HG03571 (cell line): ENCODE measurements at regions not wholly inside any gene's neighbourhood (a gene's known extent, or its start where the extent isn't known, plus 50 kb on each side); places are given as distances from the start of the nearest gene placed in this dataset.

Source experiments
- ATAC-seq: cut with Tn5 transposase; IDR thresholded peaks from one replicate; pipeline ENCODE4 v1.9.1; 2021; ENCODE audit not compliant: unreplicated experiment

DNA sequence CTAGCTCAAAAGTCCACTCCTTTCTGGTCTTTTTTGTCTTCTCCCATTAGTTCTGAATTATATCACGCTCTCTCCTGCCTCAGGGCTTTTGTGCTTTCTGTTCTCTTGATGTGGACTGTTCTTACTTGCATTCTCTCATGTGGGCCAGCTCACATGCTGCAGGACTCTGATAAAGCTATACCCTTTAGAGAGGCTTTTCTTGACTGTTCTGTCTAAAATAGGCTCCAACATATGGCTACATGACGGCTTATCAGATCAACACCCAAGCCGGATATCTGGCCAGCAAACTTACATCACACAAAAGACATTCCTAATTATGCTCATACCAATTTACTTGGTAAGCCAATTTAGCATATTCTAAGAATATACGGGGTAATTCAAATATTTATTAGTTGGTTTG is 1494.5 kb downstream of the TECRL start:
- ATAC-seq, result no peak

DNA sequence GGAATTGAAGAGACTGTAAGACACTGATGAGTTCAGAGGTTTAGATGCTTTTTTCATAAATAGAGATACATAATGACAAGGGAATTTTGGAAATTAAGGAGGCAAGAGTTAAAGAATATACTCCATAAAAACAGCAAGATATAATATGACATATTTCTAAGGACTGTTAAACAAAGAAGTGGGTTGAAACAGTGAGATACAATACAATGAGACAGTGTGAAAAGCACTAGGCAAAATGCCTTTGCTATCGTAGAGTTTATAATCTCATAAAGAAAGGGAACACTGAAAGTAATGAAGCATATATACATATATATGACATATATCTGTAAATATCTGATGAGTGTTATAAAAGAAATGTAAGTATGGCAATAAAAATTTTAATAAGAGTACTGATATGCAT is 1496.2 kb downstream of the TECRL start:
- ATAC-seq, result no peak

DNA sequence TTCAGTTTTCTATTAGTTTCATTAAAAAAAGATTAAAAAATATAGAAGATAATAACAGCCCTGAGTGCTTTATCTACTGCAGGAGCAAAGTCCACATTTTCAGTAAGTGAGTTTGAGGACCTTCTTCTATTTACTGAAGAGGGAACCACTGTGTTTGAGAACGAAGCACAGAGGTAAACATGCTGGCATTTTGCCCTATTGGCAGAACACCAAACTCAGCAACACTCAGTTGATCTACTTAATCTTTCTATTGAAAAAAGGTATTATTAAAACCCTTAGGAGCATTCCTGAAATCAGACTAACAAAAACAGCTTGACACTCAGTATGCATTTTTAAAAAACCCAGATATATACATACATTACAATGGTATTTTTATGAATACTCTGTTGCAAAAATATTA is 1496.7 kb downstream of the TECRL start:
- no peak for ATAC-seq

DNA sequence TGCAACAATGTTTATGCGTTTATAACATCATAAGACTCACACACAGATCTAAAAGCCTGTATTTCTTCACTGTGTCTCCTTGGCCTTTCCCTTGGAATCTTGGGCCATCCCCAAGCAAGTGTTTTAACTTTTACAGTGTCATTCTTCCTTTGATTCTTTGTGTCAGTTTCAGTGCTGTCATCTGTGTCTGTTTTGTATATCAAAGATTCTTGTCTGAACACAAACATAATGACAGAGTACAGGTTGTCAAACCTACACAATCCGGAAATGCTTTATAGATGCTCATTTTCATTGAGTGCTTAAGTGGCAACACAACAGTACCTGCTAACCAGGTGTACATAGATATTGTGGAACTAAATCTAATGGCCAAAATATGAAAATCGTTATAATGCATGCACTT is 1500.0 kb downstream of the TECRL start:
- ATAC-seq, result no peak

DNA sequence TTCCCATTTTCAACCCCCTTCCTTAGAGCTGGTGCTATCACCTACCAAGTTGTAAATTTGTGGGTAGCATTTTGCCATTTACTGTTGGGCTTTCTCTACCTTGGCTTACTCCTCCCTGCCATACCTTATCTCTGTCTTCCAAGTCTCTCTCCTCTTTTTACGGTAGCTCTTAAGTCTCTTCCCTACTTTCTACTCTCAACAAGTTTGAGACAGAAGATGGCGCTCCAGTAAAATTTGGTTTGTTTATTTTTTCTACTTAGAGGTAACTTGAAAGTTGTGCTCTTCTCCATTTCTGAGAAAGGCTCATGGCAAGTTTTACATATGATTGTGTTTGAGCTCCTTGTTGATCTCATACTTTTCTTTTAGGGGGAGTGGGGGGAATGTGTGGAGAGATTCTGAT is 1508.1 kb downstream of the TECRL start:
- ATAC-seq, result no peak

DNA sequence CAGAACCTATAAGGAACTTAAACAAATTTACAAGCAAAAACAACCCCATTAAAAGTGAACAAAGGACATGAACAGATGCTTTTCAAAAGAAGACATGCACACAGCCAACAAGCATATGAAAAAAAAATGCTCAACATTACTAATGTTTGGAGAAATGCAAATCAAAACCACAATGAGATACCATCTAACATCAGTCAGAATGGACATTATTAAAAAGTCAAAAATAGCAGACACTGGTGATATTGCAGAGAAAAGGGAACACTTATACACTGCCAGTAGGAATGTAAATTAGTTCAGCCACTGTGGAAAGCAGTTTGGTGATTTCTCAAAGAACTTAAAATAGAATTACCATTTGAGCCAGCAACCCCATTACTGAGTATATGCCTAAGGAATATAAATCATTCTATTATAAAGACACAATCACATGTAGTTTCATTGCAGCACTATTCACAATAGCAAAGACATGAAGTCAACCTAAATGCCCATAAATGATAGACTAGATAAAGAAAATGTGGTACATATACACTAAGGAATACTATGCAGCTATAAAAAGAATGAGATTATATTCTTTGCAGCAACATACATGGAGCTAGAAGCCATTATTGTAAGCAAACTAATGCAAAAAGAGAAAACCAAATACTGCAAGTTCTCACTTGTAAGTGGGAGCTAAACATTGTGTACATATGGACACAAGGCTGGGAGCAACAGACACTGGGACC is 1509.4 kb downstream of the TECRL start:
- ATAC-seq, result no peak

DNA sequence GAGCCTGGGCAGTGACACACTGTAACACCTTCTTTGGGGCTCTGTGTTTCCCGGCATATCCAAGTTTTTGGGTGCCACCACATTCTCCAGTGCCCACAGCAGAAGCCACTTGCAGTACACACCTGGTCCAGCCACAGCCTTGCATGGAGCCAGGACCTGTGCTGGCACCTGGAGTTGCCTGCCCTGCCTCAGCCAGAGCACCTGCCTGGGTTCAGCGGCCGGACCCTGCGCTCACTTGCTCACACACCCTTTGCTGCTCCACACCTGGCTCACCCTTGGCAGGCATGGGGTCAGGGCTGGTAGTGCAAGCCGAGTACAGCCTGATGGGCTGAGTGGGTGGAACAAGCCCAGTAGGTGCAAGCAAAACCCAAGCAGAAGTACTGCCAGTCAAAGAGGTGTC is 1511.1 kb downstream of the TECRL start:
- ATAC-seq, result no peak

DNA sequence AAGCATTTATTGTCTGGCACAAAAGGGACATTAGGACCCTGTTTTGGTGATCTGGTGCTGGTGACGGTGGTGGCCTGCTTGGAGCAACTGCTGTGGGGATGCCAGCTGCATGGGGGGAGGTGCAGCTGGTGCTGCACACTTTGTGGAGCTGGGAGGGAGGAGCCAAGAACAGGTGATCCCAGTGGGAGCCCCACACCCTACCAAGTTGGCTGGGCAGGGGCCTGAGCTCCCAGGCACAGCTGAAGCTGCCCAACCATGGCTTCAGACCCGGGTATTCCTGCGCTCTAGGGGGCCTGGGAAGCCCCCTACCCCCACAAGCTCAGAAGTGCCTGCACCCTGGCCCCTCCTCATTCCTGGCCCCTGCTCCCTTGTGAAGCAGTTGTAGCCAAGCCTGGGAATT is 1512.5 kb downstream of the TECRL start:
- ATAC-seq, result no peak

DNA sequence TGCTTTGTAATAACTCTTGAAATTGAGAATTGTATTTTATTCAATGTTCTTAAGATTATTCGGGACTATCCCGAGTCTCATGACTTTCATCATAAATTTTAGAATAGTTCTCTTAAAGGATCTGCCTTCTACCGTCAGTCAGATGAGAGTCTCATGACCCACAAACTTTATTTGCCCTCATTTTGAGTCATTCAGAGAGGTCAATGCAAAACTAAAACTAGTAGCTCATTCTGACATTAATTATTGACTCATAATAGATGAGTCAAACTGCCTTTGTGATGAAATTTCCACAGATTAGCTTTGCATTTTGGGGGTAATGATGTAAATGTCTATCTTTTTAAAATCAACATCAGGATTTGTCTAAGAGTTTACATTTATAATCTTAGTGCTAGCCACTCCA is 1527.3 kb downstream of the TECRL start:
- no peak for ATAC-seq

DNA sequence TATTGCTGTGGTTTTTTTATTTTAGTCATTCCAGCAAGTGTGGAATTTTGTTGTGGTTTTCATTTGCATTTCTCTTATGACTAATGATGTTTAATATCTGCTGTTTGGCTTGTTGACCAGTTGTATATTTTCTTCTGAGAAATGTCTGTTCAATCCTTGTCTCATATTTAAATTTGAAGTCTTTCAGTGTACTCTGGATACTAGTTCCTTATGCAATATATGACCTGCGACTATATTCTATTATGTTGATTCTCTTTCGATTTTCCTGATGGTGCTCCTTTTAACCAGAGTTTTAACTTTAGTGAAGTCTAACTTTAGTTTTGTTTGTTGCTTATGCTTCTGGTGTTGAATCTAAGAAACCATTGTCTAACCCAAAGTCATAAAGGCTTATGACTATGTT is 1528.0 kb downstream of the TECRL start:
- no peak for ATAC-seq

DNA sequence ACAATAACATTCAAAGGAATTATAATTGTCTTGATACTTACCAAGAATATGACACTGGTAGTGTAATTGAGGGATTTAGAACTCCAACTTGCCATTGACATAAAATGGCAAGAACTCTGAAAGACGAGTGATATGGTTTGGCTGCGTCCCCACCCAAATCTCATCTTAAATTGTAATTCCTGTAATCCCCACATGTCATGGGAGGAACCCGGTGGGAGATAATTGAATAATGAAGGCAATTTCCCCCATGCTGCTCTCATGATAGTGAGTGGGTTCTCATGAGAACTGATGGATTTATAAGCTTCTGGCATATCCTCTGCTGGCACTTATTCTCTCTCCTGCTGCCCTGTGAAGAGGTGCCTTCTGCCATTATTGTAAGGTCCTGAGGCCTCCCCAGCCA is 1536.4 kb downstream of the TECRL start:
- no peak for ATAC-seq

DNA sequence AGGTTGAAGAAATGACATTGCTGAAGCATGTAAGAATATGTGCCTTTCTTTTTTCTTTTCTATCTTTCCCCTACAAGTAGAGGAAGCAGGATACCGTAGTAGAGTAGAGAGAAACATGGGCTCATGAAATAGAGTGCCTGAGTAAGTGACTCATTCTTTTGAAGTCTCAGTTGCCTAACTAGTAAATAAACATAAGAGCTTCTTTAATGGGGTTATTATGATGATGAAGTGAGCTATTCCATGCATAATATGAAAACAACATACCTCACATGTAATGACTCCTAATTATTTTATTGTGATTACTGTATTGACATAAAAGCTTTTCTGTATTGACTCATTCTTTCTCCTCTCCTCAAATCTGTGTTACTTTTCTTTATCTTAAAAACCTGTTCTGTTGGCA is 1538.2 kb downstream of the TECRL start:
- ATAC-seq, result no peak

DNA sequence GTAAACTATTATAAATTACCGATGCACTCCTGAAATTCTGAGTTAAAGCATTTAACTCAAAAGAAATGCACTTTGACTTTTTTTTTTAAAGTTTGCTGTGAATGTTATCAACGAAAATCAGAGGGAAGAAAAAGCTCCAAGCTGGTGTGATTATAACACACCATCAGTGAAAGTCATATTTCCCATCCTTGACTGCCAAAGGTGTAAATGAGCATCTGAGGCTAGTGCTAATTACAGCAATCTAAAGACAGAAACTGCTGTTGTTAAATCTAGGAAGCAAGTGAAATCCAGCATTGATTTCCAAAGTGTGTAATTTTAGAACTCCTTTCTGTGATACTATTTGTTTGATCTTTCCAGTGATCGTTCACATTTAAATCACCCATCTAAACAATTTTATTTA is 1538.8 kb downstream of the TECRL start:
- no peak for ATAC-seq

DNA sequence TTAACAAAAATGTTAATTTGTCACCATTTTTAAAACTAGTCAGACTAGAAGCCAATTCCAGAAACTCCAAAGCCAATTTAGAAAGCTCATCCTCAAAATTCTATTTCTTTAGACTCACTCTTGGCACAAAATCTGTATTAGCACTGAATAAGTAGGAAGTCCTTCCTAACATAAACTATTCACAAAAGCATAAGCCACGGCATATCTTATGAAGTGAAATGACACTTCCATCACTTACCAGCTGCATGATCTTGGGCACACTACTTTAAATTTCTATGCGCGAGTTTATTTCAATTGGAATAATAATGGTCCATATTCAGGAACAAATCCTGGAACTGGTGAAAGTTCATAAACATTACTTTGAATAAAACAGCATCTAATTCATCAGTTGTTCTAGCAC is 1544.0 kb downstream of the TECRL start:
- ATAC-seq, result no peak

DNA sequence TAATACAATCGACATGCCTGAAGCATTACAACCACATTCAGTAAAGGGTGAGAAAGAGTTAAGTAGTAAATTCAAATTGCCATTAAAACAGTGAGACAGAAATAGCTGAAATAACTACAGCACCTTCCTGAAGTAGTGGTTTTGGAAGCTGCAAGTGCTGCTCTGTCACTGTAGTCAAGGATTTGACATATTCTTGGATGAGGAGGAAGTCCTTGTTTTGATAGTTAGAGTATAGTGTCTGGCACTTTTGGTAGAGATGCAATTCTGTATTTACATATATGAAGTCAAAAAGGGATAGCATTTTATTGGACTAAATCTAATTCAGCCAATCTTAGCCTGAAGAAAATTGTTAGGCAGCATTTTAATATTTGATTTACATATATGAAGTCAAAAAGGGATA is 1559.6 kb downstream of the TECRL start:
- ATAC-seq, result no peak

DNA sequence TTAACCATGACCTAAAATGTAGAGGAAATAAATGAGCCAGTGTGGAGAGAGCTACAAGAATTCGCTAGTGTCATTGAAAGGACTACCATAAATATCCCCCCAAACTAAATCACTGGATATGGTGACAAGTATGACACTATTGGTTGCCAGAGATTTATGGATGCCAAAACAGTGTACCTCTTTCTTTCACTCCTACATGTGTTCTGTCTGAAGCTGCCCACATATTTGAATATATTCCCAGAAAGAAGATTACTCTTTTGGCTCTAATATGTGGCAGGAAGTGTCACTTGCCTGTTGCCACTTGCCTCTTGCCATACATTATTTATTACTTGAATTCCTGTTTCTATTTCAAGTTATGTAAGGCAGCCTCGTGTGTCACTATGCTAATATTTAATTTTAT is 1573.6 kb downstream of the TECRL start:
- no peak for ATAC-seq

DNA sequence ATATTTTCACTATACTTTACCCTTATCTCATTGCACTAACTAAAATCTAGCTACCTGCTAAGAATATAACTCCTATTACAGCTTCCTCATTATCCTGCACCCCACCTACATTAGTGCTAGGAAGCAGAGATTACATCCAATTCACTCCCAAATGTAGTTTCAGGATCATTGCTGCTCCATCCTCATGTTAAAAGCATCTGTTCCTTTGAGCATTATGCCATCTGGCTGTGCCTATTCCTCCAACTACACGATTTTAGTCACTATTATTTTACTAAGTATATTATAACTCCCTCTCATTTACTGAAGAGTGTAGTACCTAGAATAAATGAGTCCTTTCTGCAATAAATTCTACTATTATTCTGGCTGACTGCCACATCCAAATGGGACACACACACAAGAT is 1586.9 kb downstream of the TECRL start:
- no peak for ATAC-seq

DNA sequence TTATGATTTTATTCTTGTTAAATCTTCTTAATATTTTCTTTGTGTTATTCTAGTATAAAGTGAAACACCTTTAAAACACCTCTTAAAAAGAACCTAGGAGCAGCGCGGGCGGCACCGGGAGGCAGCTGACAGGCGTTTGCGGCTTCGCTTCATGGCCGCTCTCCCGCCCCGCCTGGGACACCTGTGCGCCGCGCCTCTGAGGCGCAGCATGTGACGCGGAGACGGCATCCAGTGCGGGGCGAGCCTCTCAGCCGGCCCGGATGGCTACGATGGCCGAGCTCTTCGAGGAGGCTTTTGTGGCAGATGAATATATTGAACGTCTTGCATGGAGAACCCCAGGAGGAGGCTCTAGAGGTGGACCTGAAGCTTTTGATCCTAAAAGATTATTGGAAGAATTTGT is 1592.7 kb downstream of the TECRL start:
- ATAC-seq, result no peak

DNA sequence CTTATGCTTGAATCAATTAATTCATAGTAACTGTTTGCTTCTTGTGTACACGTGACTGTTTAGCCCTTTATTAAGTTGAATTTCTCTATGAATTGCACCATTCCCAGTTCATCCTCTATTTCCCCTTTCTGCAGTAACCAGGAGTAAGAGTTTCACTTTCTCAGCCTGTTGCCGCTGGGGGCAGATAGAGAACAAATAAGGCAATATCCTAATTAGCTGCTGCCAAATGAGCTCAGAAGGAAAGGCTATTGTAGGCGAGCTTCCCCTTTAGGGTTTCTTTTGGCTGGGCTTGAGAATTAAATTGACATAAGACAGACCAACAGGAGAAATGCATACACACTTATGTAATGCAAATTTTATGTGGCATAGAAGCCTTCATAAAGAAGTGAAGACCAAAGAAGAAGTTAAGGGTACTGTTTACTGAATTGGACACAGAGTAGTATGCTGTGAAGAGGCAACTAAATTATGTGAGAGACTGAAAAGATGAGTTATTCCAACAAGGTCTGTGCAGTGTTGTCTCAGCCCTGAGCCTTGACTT is 1594.7 kb downstream of the TECRL start:
- no peak for ATAC-seq

DNA sequence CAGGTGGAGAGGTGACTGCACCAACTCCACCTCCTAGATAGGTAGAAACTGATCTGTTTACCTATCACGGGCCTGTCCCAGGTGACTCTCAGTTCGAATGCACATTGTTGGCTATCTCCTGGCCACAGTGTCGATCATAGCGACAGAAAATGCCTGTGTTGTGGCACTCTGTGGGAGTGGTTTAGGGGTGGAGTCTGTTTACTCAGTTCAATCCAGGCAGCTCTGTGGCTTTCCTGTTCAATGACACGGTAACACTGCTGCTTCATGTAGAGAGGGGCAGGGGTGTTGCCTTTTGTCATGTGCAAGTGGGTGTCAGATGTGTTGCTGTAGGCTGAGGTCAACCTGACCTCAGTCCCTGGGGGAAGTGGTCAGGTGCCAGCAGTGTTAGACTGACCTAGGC is 1602.4 kb downstream of the TECRL start:
- no peak for ATAC-seq

DNA sequence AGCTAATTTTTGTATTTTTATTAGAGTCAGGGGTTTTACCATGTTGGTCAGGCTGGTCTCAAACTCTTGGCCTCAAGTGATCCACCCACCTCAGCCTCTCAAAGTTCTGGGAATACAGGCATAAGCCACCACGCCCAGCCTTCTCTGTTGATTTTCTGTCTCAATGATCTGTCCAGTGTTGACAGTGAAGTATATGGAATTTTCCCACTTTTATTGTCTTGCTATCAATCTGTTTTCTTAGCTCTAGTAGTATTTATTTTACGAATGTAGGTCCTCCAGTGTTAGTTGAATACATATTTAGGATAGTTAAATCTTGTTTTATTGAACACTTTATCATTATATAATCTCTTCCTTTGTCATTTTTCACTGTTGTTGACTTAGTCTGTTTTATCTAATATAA is 1603.9 kb downstream of the ADGRL3 start:
- no peak for ATAC-seq

DNA sequence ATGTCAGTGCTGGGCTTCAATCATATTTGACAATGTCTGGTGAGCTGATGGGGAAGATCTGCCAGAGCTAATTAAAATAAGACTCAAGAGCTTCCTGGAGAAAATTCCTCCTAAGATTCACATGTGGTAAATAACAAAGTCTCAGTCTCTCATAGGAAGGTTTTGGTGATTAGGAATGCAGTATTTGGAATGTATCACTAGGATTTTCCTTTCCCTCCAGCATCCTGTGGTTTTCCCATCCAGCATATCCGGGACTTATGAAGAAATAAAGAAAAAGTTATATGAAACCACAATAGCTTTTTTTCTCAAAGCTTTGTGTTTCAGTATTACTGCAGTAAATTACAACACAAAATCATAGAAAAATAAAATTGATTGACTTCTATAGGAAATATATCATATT is 1597.1 kb downstream of the ADGRL3 start:
- ATAC-seq, result no peak

DNA sequence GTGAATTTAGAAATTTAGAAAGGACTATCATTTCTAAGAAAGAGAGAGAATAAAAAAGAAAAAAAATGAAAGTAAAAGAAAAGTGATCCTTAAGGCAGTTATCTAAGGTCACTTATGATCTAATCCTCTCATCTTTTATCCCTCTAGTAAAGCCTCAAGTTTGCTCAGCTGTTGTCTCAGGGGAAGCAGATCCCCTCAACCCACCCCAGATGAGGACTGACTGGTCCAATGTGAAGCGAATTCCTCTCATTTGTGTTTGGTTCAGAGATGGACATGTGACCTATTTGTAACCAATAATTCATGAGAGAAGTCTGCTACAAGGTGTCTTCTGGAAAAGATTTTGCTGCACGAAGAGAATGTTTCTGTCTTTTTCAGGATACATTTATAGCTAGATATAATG is 1591.3 kb downstream of the ADGRL3 start:
- no peak for ATAC-seq
